Upper lobe of left lung (tissue), 4 donors: ENCODE measurements at regions not wholly inside any gene's neighbourhood (a gene's known extent, or its start where the extent isn't known, plus 50 kb on each side); places are given as distances from the start of the nearest gene placed in this dataset.

Experiments used
- EP300 ChIP-seq, 4 donors: sonication (generic); formaldehyde crosslinking; IDR thresholded peaks; one replicate each; pipeline ENCODE4 v1.5.1; 2017; ENCODE audit warnings: antibody characterized with exemption in 4 of 4, control low read depth in 2 of 4
- POLR2A ChIP-seq, 4 donors: fragments of 450-650 bp; IDR thresholded peaks; one replicate each; pipeline ENCODE4 v1.5.1; 2016 to 2017; ENCODE audit warnings: antibody characterized with exemption in 4 of 4, mild to moderate bottlenecking in 2 of 4
- POLR2AphosphoS5 ChIP-seq, 2 donors: sonication (generic); formaldehyde crosslinking; IDR thresholded peaks; one replicate each; pipeline ENCODE4 v1.5.1; 2017; ENCODE audit warnings: antibody characterized with exemption in 2 of 2
- TF ChIP-seq, protein P1 (sequence below), 6 experiments: fragments of 450-650 bp in 4 of 6; fragments of 200-600 bp in 2 of 6; sonication (generic) in 2 of 6; IDR thresholded peaks; one replicate each; pipeline ENCODE4 v1.5.1; 2016 to 2019; ENCODE audit warnings: antibody characterized with exemption in 6 of 6

DNA sequence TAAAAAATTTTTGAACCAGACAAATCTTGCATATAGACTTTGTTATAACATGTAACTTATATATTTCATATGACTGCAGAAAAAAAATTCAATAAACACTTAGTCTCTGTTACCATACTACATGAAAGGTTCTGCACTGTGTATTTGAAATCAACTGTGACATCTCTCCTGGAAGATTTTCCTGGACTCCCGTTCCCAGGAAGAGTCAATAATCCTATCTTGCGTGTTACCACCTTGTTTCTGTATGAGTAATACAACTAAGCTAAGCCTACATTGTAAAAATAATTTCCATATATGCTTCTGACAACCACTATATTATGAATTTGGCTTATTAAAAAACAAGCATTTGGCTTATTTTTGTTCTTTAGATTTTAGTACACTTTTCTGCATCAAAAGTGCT lies 665.6 kb upstream of the SOX9 start:
- TF ChIP-seq, protein P1, sequence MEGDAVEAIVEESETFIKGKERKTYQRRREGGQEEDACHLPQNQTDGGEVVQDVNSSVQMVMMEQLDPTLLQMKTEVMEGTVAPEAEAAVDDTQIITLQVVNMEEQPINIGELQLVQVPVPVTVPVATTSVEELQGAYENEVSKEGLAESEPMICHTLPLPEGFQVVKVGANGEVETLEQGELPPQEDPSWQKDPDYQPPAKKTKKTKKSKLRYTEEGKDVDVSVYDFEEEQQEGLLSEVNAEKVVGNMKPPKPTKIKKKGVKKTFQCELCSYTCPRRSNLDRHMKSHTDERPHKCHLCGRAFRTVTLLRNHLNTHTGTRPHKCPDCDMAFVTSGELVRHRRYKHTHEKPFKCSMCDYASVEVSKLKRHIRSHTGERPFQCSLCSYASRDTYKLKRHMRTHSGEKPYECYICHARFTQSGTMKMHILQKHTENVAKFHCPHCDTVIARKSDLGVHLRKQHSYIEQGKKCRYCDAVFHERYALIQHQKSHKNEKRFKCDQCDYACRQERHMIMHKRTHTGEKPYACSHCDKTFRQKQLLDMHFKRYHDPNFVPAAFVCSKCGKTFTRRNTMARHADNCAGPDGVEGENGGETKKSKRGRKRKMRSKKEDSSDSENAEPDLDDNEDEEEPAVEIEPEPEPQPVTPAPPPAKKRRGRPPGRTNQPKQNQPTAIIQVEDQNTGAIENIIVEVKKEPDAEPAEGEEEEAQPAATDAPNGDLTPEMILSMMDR (IDR thresholded peaks at IDR 0.05) = no peak
- TF ChIP-seq EP300 (IDR thresholded peaks at IDR 0.05) (no peak), POLR2A (IDR thresholded peaks at IDR 0.05) (no peak), POLR2AphosphoS5 (IDR thresholded peaks at IDR 0.05) (no peak)
